Cerebellar cortex (tissue), 1 donor: ENCODE measurements at regions not wholly inside any gene's neighbourhood (a gene's known extent, or its start where the extent isn't known, plus 50 kb on each side); places are given as distances from the start of the nearest gene placed in this dataset.
"Not testable (repeated sequence)": the region's sequence is repeated elsewhere in the genome, so short reads cannot be mapped to it uniquely, and the experiment has no call there.

Experiments
- DNase-seq: peaks from one replicate; pipeline ENCODE4 v3.0.0-alpha.2; 2015; ENCODE audit warnings: low spot score

DNA sequence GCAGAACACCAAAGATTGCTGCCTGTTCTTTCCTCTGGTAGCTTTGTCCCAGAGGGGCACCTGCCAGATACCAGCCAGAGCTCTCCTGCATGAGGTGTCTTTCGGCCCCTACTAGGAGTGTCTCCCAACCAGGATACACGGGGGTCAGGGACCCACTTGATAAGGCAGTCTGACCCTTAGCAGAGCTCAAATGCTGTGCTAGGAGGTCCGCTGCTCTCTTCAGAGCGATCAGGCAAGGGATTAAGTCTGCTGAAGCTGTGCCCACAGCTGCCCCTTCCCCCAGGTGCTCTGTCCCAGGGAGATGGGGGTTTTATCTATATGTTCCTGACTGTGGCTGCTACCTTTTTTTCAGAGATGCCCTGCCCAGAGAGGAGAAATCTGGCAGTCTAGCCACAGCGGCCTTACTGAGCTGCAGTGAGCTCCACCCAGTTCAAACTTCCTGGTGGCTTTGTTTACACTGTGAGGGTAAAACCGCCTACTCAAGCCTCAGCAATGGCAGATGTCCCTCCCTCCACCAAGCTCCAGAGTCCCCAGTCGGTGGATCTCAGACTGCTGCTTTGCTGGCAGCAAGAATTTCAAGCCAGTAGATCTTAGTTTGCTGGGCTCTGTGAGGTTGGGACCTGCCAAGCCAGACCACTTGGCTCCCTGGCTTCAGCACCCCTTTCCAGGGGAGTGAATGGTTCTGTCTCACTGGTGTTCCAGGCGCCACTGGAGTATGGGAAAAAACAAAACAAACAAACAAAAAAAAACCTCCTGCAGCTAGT, 52.0 kb upstream of the TMTC2 start:
- not testable (repeated sequence) for DNase-seq

DNA sequence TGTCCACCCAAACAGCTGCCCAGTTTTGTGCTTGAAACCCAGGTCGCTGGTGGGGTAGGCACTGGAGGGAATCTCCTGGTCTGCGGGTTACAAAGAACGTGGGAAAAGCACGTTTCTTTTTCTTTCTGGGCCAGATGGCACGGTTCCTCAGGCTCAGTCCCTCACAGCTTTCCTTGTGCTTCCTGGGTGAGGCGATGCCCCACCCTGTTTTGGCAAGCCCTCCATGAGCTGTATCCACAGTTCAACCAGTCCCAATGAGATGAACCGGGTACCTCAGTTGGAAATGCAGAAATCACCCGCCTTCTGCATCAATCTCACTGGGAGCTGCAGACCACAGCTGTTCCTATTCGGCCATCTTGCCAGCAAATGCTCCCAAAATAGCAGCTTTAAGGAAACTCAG, 51.4 kb upstream of the TMTC2 start:
- no peak for DNase-seq
